HEK293 (cell line): ENCODE measurements at regions not wholly inside any gene's neighbourhood (a gene's known extent, or its start where the extent isn't known, plus 50 kb on each side); places are given as distances from the start of the nearest gene placed in this dataset.

ENCODE experiments used
- CTCF ChIA-PET: fragments of 350-600 bp; formaldehyde crosslinking; extraction: SDS; loops from one replicate; lab custom pipeline; 2021; ENCODE audit warnings: antibody characterized with exemption; lab: Yijun Ruan, JAX
- POLR2A ChIA-PET: fragments of 300-600 bp; formaldehyde crosslinking; extraction: SDS; loops from one replicate; lab custom pipeline; 2020; ENCODE audit warnings: antibody characterized with exemption, inconsistent platforms; lab: Yijun Ruan, JAX
- H3K27ac ChIP-seq: fragments of 200-500 bp; sonication (Bioruptor generic); 2 replicates; pipeline ENCODE4 v1.5.1; 2014; ENCODE audit warnings: low read depth, low read length, control low read depth, inconsistent platforms; ENCODE audit errors: extremely low read depth
- H3K36me3 ChIP-seq, 2 experiments: fragments of 200-500 bp in 1 of 2; sonication (Bioruptor generic) in 1 of 2; 1 replicate in 1 of 2; 2 replicates in 1 of 2; pipeline ENCODE4 v1.5.1; 2014 to 2017; ENCODE audit warnings: inconsistent platforms in 2 of 2, low read length in 2 of 2; ENCODE audit not compliant: control insufficient read depth in 2 of 2, insufficient read depth in 1 of 2
- H3K4me1 ChIP-seq: fragments of 200-500 bp; sonication (Bioruptor generic); 2 replicates; pipeline ENCODE4 v1.5.1; 2014; ENCODE audit warnings: mild to moderate bottlenecking, low read length, inconsistent platforms; ENCODE audit not compliant: control insufficient read depth, insufficient read depth
- H3K4me3 ChIP-seq: 2 replicates; pipeline ENCODE4 v1.5.1; 2011; ENCODE audit warnings: low read depth, mild to moderate bottlenecking, control low read depth, low read length, moderate library complexity
- H3K9me3 ChIP-seq: fragments of 200-500 bp; sonication (Bioruptor generic); 2 replicates; pipeline ENCODE4 v1.5.1; 2014; ENCODE audit warnings: low read depth, low read length, inconsistent platforms; ENCODE audit not compliant: control insufficient read depth, insufficient read depth
- KLF16 ChIP-seq: fragments of 450-650 bp; formaldehyde crosslinking; IDR thresholded peaks from 2 replicates; pipeline ENCODE4 v1.5.1; 2017; ENCODE audit warnings: missing biosample characterization, missing genetic modification characterization
- KLF8 ChIP-seq: fragments of 450-650 bp; formaldehyde crosslinking; IDR thresholded peaks from 2 replicates; pipeline ENCODE4 v1.5.1; 2016; ENCODE audit warnings: missing biosample characterization, missing genetic modification characterization
- RBAK ChIP-seq: fragments of 450-650 bp; formaldehyde crosslinking; IDR thresholded peaks from 2 replicates; pipeline ENCODE4 v1.5.1; 2016; ENCODE audit warnings: missing biosample characterization, missing genetic modification characterization
- ZFP69B ChIP-seq: fragments of 450-650 bp; formaldehyde crosslinking; IDR thresholded peaks from 2 replicates; pipeline ENCODE4 v1.5.1; 2016; ENCODE audit warnings: missing biosample characterization, missing genetic modification characterization
- ZNF146 ChIP-seq: fragments of 450-650 bp; formaldehyde crosslinking; IDR thresholded peaks from 2 replicates; pipeline ENCODE4 v1.5.1; 2016; ENCODE audit warnings: missing biosample characterization, missing genetic modification characterization
- ZNF2 ChIP-seq: fragments of 450-650 bp; formaldehyde crosslinking; IDR thresholded peaks from 2 replicates; pipeline ENCODE4 v1.5.1; 2016; ENCODE audit warnings: missing biosample characterization, missing genetic modification characterization
- ZNF324 ChIP-seq: fragments of 450-650 bp; formaldehyde crosslinking; IDR thresholded peaks from 2 replicates; pipeline ENCODE4 v1.5.1; 2016; ENCODE audit warnings: missing biosample characterization, missing genetic modification characterization
- ZNF600 ChIP-seq: fragments of 450-650 bp; formaldehyde crosslinking; IDR thresholded peaks from 2 replicates; pipeline ENCODE4 v1.5.1; 2016; ENCODE audit warnings: missing biosample characterization, missing genetic modification characterization
- ZNF610 ChIP-seq: fragments of 450-650 bp; formaldehyde crosslinking; IDR thresholded peaks from 2 replicates; pipeline ENCODE4 v1.5.1; 2016; ENCODE audit warnings: missing biosample characterization, missing genetic modification characterization, borderline replicate concordance
- ZNF621 ChIP-seq: fragments of 450-650 bp; formaldehyde crosslinking; IDR thresholded peaks from 2 replicates; pipeline ENCODE4 v1.5.1; 2017; ENCODE audit warnings: missing biosample characterization, missing genetic modification characterization
- ZNF747 ChIP-seq: fragments of 450-650 bp; formaldehyde crosslinking; IDR thresholded peaks from 2 replicates; pipeline ENCODE4 v1.5.1; 2016; ENCODE audit warnings: missing biosample characterization, missing genetic modification characterization
- ZNF776 ChIP-seq: fragments of 450-650 bp; formaldehyde crosslinking; IDR thresholded peaks from 2 replicates; pipeline ENCODE4 v1.5.0; 2017; ENCODE audit warnings: missing biosample characterization, missing genetic modification characterization, borderline replicate concordance
- TF ChIP-seq, protein P1 (sequence below): fragments of 450-650 bp; formaldehyde crosslinking; IDR thresholded peaks from 2 replicates; pipeline ENCODE4 v1.5.1; 2016; ENCODE audit warnings: missing biosample characterization, missing genetic modification characterization
- TF ChIP-seq, protein P2 (sequence below): fragments of 450-650 bp; IDR thresholded peaks from 2 replicates; pipeline ENCODE4 v1.5.1; 2018; ENCODE audit warnings: missing biosample characterization, missing genetic modification characterization
- TF ChIP-seq, protein P3 (sequence below): fragments of 450-650 bp; formaldehyde crosslinking; IDR thresholded peaks from 2 replicates; pipeline ENCODE4 v1.5.1; 2016; ENCODE audit warnings: missing biosample characterization, missing genetic modification characterization
- TF ChIP-seq, protein P4 (sequence below): fragments of 450-650 bp; formaldehyde crosslinking; optimal IDR thresholded peaks from 2 replicates; pipeline ENCODE3; 2016; ENCODE audit warnings: missing biosample characterization, mild to moderate bottlenecking, missing genetic modification characterization
- TF ChIP-seq, protein P5 (sequence below): fragments of 450-650 bp; formaldehyde crosslinking; IDR thresholded peaks from 2 replicates; pipeline ENCODE4 v1.5.1; 2017; ENCODE audit warnings: missing biosample characterization, missing genetic modification characterization
- TF ChIP-seq, protein P6 (sequence below): fragments of 450-650 bp; formaldehyde crosslinking; IDR thresholded peaks from 2 replicates; pipeline ENCODE4 v1.5.1; 2017; ENCODE audit warnings: missing biosample characterization, missing genetic modification characterization
- TF ChIP-seq, protein P7 (sequence below): fragments of 450-650 bp; formaldehyde crosslinking; IDR thresholded peaks from 2 replicates; pipeline ENCODE4; 2016; ENCODE audit warnings: missing biosample characterization, missing genetic modification characterization

DNA sequence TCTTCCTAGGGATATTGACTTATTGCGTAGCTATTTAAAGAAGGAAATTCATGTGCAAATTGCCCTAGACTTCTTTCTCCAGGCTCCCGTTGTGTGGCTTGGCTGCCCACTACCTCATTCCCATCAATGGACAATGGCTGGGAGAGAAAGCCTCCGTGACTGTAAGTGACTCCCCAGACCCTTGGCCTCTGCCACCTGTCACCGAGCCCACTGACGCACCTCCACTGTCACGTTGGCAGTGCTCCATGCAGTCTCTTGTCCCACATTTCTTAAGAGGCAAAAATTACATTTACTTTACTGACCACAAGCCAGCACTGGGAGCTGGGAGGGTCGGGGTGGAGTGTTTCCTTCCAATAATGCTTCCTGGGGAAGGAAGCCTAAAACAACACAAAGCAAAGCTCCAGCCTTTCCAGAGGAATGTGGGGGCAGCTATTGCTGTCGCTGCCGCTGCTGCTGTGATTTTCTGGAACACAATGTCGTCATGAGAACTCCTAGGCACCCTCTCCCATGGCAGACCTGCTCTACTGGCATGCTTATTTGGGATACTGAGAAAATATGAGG lies 89.7 kb upstream of the STEAP1B start (continued):
- TF ChIP-seq, protein P1, sequence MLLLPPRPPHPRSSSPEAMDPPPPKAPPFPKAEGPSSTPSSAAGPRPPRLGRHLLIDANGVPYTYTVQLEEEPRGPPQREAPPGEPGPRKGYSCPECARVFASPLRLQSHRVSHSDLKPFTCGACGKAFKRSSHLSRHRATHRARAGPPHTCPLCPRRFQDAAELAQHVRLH (tag by site-specific recombination) = no peak
- TF ChIP-seq, protein P2, sequence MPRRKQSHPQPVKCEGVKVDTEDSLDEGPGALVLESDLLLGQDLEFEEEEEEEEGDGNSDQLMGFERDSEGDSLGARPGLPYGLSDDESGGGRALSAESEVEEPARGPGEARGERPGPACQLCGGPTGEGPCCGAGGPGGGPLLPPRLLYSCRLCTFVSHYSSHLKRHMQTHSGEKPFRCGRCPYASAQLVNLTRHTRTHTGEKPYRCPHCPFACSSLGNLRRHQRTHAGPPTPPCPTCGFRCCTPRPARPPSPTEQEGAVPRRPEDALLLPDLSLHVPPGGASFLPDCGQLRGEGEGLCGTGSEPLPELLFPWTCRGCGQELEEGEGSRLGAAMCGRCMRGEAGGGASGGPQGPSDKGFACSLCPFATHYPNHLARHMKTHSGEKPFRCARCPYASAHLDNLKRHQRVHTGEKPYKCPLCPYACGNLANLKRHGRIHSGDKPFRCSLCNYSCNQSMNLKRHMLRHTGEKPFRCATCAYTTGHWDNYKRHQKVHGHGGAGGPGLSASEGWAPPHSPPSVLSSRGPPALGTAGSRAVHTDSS (tag by site-specific recombination) = no peak
- TF ChIP-seq ZFP69B (tag by site-specific recombination) (no peak), ZNF2 (tag by site-specific recombination) (no peak), ZNF747 (tag by site-specific recombination) (no peak), RBAK (tag by site-specific recombination) (no peak)
- TF ChIP-seq, protein P3, sequence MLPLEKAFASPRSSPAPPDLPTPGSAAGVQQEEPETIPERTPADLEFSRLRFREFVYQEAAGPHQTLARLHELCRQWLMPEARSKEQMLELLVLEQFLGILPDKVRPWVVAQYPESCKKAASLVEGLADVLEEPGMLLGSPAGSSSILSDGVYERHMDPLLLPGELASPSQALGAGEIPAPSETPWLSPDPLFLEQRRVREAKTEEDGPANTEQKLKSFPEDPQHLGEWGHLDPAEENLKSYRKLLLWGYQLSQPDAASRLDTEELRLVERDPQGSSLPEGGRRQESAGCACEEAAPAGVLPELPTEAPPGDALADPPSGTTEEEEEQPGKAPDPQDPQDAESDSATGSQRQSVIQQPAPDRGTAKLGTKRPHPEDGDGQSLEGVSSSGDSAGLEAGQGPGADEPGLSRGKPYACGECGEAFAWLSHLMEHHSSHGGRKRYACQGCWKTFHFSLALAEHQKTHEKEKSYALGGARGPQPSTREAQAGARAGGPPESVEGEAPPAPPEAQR (tag by site-specific recombination) = no peak
- TF ChIP-seq, protein P4, sequence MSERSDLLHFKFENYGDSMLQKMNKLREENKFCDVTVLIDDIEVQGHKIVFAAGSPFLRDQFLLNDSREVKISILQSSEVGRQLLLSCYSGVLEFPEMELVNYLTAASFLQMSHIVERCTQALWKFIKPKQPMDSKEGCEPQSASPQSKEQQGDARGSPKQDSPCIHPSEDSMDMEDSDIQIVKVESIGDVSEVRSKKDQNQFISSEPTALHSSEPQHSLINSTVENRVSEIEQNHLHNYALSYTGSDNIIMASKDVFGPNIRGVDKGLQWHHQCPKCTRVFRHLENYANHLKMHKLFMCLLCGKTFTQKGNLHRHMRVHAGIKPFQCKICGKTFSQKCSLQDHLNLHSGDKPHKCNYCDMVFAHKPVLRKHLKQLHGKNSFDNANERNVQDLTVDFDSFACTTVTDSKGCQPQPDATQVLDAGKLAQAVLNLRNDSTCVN = no peak

DNA sequence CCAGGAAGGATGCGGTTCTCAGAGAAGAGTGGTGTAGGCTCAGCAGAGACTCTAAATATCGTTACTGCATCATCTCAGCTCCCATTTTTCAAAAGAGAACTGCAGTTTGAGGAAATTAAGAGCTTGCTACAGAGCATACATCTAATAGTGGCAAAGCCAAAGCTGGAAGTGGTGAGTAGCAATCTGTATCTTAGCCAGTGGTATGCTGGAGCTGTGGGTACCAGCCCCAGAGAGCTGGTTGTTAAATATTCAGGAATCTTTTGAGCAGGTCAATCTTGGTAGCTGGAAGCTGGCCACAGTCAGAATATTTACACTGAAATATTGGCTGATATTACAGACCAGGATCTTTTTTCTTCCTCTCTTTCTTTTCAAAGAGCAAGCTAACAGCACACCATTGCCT lies 88.4 kb upstream of the STEAP1B start:
- TF ChIP-seq ZNF146 = no peak
- no peak for TF ChIP-seq ZNF600
- no peak for TF ChIP-seq KLF8 (tag by site-specific recombination)
- TF ChIP-seq, protein P5, sequence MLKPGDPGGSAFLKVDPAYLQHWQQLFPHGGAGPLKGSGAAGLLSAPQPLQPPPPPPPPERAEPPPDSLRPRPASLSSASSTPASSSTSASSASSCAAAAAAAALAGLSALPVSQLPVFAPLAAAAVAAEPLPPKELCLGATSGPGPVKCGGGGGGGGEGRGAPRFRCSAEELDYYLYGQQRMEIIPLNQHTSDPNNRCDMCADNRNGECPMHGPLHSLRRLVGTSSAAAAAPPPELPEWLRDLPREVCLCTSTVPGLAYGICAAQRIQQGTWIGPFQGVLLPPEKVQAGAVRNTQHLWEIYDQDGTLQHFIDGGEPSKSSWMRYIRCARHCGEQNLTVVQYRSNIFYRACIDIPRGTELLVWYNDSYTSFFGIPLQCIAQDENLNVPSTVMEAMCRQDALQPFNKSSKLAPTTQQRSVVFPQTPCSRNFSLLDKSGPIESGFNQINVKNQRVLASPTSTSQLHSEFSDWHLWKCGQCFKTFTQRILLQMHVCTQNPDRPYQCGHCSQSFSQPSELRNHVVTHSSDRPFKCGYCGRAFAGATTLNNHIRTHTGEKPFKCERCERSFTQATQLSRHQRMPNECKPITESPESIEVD (tag by site-specific recombination) = no peak
- no peak for TF ChIP-seq KLF16
- no peak for TF ChIP-seq ZNF324
- TF ChIP-seq, protein P6, sequence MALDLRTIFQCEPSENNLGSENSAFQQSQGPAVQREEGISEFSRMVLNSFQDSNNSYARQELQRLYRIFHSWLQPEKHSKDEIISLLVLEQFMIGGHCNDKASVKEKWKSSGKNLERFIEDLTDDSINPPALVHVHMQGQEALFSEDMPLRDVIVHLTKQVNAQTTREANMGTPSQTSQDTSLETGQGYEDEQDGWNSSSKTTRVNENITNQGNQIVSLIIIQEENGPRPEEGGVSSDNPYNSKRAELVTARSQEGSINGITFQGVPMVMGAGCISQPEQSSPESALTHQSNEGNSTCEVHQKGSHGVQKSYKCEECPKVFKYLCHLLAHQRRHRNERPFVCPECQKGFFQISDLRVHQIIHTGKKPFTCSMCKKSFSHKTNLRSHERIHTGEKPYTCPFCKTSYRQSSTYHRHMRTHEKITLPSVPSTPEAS = no peak
- no peak for TF ChIP-seq ZNF776 (tag by site-specific recombination)
- no peak for TF ChIP-seq ZNF621
- TF ChIP-seq, protein P7, sequence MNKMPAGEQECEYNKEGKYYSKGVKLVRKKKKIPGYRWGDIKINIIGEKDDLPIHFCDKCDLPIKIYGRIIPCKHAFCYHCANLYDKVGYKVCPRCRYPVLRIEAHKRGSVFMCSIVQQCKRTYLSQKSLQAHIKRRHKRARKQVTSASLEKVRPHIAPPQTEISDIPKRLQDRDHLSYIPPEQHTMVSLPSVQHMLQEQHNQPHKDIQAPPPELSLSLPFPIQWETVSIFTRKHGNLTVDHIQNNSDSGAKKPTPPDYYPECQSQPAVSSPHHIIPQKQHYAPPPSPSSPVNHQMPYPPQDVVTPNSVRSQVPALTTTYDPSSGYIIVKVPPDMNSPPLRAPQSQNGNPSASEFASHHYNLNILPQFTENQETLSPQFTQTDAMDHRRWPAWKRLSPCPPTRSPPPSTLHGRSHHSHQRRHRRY = no peak
- no peak for TF ChIP-seq ZNF610 (tag by site-specific recombination)
- TF ChIP-seq, all 188 proteins: peak for 0
- H3K4me3 ChIP-seq = no peak overlapping the region
- POLR2A ChIA-PET = no interaction called here
- H3K27ac ChIP-seq = no peak overlapping the region
- H3K36me3 ChIP-seq = no peaks in the 10 kb centered on the region
- CTCF ChIA-PET = interaction anchor here (1.3 to 2.1 kb wide), 2 partner anchors 10 kb away, joined by 4 to 12 read pairs; no protein-coding TSS in a partner anchor
- H3K4me1 ChIP-seq = 0 out of 2 replicates have a peak, but pooled peaks cover 2% of the 10 kb centered on the region
- no peaks in the 10 kb centered on the region for H3K9me3 ChIP-seq
